ENCODE measurements at regions not wholly inside any gene's neighbourhood (a gene's known extent, or its start where the extent isn't known, plus 50 kb on each side); places are given as distances from the start of the nearest gene placed in this dataset.
"Not testable (repeated sequence)": the region's sequence is repeated elsewhere in the genome, so short reads cannot be mapped to it uniquely, and the experiment has no call there.

DNA sequence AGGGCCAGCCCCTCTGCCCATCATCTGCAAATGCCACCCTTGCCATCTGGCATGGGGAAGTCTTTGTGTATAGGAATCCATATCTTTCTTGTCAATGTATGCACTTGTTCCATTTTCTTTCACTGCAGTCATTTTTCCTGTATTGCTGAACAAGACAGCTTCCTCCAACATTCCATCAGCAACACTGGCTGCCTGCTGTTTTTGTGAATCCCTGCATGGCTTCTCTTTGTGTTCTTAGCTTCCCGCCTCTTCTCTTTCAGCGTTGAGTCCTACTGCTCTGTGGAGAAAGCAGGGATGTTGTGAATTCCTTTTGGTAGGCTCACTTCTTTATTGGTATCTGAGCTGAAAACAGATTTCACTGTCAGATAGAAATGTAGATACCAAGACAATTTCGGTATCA, 150.0 kb downstream of the LPIN1 start:
- H3K4me3 ChIP-seq (replicated peaks in 1 of 2; ENCODE audit: low read depth in 2 of 2, low read length in 2 of 2) = no peak overlapping the region
- no peak for DNase-seq (ENCODE audit: low read depth in 2 of 2)
- TF ChIP-seq, protein P1, sequence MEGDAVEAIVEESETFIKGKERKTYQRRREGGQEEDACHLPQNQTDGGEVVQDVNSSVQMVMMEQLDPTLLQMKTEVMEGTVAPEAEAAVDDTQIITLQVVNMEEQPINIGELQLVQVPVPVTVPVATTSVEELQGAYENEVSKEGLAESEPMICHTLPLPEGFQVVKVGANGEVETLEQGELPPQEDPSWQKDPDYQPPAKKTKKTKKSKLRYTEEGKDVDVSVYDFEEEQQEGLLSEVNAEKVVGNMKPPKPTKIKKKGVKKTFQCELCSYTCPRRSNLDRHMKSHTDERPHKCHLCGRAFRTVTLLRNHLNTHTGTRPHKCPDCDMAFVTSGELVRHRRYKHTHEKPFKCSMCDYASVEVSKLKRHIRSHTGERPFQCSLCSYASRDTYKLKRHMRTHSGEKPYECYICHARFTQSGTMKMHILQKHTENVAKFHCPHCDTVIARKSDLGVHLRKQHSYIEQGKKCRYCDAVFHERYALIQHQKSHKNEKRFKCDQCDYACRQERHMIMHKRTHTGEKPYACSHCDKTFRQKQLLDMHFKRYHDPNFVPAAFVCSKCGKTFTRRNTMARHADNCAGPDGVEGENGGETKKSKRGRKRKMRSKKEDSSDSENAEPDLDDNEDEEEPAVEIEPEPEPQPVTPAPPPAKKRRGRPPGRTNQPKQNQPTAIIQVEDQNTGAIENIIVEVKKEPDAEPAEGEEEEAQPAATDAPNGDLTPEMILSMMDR (IDR thresholded peaks at IDR 0.05; ENCODE audit: low read depth, low read length) = no peak

DNA sequence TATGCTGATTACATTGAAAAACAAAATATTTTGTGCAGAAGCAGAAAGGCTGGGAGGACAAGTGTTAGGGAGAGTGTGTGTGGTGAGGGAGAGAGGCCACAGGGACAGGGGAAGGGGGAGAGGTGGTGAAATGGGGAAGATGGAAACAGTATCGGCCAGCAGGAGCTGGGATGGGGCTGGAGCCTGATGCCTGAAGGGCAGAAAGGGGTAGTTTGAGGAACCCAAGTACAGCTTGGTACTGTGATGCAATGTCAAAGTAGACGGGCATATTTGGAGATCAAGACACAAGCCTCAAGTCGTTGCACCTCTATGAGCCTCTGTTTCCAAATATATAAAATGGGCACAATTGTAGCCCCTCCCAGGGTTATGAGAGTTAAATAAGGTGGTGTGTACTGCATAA, 152.1 kb downstream of the LPIN1 start:
- no peak overlapping the region for H3K4me3 ChIP-seq (replicated peaks in 1 of 2; ENCODE audit: low read depth in 2 of 2, low read length in 2 of 2)
- TF ChIP-seq, protein P1 (IDR thresholded peaks at IDR 0.05; ENCODE audit: low read depth, low read length) = no peak
- no peak for DNase-seq (ENCODE audit: low read depth in 2 of 2)

DNA sequence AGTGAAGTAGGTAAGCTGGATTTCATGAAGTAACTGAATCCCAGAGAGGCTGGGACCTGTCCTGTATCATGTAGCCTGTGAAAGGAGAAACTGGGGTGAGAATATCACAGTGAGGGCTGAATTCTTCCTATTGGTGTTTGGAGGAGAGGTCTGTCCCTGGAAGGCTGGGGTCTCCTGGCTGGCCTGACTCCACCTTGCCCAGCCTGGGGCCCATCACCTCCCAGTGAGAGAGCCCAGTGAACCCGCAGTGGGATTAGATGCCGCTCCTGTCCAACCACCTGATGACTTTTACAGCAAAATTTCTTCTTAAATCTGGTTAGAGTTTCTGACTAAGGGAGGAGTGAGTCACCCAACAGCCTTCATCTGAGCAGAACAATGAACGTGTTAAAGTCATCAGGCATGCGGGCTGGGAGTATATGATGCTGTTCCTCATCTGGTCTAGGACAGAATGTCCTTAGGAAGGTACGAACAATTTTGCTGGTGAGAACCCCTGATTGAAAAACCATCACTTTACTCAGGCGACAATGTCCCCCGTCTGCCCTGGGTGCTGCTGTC, 152.9 kb downstream of the LPIN1 start:
- H3K4me3 ChIP-seq (replicated peaks in 1 of 2; ENCODE audit: low read depth in 2 of 2, low read length in 2 of 2) = no peak overlapping the region
- TF ChIP-seq, protein P1 (IDR thresholded peaks at IDR 0.05; ENCODE audit: low read depth, low read length) = no peak
- DNase-seq (ENCODE audit: low read depth in 2 of 2) = peak; percentile 39 to 89

DNA sequence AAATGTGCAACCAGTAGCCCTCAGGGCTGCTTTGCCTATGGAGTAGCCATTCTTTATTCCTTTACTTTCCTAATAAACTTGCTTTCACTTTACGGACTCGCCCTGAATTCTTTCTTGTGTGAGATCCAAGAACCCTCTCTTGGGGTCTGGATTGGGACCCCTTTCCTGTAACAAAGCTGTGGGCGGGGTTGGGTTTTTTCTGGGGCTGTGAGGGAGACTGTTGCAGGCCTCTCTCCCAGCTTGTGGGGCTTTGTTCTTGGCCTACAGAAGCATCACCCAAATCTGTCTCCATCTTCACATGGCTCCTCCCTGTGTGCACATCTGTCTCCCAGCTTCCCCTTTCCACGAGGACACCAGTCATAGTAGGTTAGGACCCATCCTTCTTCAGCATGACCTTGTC, 154.5 kb downstream of the LPIN1 start:
- DNase-seq (ENCODE audit: low read depth in 2 of 2); H3K4me3 ChIP-seq (replicated peaks in 1 of 2; ENCODE audit: low read depth in 2 of 2, low read length in 2 of 2): not testable (repeated sequence)

DNA sequence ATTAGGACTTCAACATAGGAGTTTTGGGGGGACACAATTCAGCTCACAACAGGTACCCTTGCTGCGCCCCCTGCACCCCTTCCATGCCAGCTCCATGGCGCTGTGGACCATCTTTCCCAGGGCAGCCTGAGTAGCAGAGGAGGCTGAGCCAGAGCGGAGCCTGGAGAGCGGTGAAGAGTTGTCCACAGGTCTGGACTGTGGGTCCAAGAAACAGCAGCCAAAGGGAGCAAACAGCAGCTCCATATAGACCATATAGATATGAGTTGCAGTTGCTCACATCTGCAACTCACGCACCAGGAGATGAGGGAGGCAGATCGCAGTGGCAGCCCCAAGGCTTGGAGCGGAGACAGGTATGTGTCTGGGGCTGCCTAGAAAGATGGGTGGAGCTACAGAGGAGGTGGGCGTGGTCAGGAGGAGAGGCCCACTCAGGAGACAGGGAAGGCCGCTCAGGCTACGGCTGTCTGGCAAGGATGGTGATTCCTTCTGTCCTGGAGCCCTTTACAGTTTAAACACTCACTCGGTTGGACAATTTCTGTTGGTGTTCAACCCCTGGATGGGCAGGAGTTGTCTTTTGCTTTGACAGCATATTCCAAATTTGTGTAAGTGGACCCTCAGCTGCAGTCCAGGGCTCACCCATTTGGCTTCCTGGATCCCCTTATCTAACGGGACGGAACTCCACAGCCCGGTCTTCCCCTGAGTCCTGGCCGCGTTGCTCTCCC, 155.1 kb downstream of the LPIN1 start:
- TF ChIP-seq, protein P1 (IDR thresholded peaks at IDR 0.05; ENCODE audit: low read depth, low read length) = no peak
- no peak overlapping the region for H3K4me3 ChIP-seq (replicated peaks in 1 of 2; ENCODE audit: low read depth in 2 of 2, low read length in 2 of 2)
- DNase-seq (ENCODE audit: low read depth in 2 of 2) = no peak

DNA sequence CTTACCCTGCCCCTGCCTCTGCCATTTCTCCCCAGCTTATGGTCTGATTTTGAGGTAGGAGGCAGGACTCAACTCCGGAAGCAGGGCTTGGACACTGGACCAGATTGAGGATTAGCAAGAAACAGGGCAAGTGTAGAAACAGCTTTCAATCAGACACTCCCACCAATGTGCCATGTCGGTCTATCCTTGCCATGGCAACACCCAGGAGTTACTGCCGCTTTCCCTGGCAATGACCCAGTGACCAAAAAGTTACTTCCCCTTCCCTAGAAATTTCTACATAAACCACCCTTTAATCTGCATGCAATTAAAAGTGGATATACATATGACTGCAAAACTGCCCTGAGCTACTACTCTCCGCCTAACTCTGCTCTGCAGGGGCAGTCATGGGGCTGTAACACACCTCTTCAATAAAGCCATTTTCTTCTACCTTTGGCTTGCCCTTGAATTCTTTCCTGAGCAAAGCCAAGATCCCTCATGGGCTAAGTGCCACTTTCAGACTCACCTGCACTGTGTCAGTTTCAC, 156.7 kb downstream of the LPIN1 start:
- TF ChIP-seq, protein P1 (IDR thresholded peaks at IDR 0.05; ENCODE audit: low read depth, low read length) = no peak
- H3K4me3 ChIP-seq (replicated peaks in 1 of 2; ENCODE audit: low read depth in 2 of 2, low read length in 2 of 2) = no peak overlapping the region
- no peak for DNase-seq (ENCODE audit: low read depth in 2 of 2)

DNA sequence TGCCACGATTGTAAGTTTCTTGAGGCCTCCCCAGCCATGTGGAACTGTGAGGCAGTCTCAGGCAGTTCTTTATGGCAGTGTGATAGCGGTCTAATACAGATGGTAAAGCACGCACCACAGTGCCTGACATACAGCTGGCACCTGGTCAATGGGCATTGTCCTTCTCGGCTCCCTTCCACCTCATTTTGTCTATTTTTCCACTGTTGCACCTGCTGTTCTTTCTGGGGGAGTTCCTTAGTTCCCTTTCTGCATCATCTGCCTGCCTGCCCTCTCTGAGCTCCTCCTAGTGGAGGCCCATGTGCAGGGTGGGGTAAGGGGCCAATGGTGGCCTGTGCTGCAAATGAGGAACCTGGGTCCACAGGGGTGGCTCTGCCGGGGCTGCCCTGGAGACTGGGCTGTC, 157.6 kb downstream of the LPIN1 start:
- no peak overlapping the region for H3K4me3 ChIP-seq (replicated peaks in 1 of 2; ENCODE audit: low read depth in 2 of 2, low read length in 2 of 2)
- no peak for DNase-seq (ENCODE audit: low read depth in 2 of 2)
- TF ChIP-seq, protein P1 (IDR thresholded peaks at IDR 0.05; ENCODE audit: low read depth, low read length) = no peak

Data from cardiac fibroblast (primary cell).